ENCODE measurements at regions not wholly inside any gene's neighbourhood (a gene's known extent, or its start where the extent isn't known, plus 50 kb on each side); places are given as distances from the start of the nearest gene placed in this dataset.

DNA sequence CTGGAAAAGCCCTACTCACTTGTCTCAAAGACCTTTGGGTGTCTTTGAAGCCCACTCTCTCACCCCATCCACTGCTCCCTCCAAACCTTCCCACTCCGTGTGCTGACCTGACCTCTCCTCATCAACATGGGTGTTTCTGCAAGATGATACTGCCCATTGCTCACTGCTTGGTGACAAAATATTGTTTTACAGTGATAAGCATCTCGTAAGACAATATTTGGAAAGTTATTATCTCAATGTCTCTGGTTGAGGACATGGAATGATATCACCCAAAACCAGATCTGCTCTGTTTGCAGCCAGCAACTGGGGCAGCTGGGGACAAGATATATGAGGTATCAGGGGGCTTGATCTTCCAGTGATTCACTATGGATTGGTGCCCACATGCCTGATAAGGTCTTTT lies 195.8 kb downstream of the SALL1 start:
- DNase-seq (ENCODE audit: low read depth): no peak

GRCh38 chr16:50954469-50954868 lies 196.6 kb downstream of the SALL1 start:
- DNase-seq (ENCODE audit: low read depth): no peak

DNA sequence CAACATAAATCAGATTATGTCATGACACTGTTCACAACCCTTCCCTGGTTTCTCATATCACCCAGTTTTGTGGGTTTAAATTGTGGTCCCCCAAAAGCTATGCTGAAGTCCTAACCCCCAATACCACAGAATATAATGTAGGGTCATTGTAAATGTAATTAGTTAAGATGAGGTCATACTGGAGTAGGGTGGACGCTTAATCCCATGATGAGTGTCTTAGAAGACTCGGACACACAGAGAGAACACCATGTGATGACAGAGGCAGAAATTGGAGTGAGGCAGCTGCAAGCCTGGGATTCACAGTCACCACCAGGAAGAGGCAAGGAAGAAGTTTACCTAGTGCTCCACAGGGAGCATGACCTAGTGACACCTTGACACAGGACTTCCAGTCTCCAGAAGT lies 197.8 kb downstream of the SALL1 start:
- DNase-seq (ENCODE audit: low read depth): no peak

DNA sequence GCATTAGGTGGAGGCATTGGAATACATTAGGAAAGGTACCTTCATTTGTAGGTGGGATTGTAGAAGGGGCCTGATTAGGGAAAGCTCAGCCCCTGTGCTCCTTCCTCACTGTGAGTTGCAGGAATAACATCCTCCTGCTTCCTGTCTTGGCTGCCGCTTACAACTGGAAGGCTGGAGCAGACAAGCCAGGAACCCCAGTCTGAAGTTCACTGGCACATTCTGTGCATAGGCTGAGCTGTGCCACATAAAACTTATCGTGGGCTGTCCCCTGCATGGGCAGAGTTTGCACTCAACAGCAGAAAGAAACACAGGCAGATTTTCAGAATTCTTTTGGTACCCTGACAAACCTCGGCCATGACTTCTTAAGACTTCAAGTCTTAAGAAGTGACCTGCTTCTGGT lies 200.1 kb downstream of the SALL1 start:
- DNase-seq (ENCODE audit: low read depth): no peak

GRCh38 chr16:50948268-50948930 lies 202.7 kb downstream of the SALL1 start:
- no peak for DNase-seq (ENCODE audit: low read depth)

GRCh38 chr16:50947826-50948225 lies 203.2 kb downstream of the SALL1 start:
- DNase-seq (ENCODE audit: low read depth): no peak

GRCh38 chr16:50946606-50947005 lies 204.5 kb downstream of the SALL1 start:
- no peak for DNase-seq (ENCODE audit: low read depth)

DNA sequence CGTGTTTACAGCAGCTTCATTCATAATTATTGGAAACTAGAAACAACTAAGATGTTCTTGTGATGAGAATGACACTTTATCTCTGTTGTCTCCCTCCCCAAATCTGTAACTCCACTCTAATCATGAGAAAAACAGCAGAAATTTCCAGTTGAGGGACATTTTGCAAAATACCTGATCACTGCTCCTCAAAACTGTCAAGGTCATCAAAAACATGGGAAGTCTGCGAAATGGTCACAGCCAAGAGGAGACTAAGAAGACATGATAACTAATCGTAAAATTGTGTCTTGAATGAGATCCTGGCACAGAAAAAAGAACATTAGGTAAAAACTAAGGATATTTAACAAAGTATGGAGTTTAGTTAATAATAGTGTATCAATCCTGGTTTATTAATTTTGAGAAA lies 204.2 kb downstream of the CYLD start:
- DNase-seq (ENCODE audit: low read depth): no peak

DNA sequence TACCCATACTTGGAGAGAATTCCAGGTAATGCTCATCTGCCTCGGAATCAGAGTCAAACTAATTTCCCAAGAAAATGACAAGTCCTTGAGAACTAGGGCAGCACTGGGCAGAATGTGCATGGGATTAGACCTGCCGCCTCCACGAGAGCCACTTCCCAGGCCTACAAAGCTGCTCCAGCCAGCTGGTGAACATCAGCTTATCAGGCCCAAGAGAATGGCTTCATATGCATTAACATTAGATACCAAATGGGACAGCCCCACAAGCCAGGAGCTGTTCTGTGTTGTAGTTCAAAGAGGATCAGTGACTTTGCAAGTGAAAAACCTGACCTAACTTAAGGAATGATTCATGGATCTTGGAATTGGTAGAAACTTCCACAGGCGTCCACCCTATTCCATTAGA lies 203.3 kb downstream of the CYLD start:
- no peak for DNase-seq (ENCODE audit: low read depth)

DNA sequence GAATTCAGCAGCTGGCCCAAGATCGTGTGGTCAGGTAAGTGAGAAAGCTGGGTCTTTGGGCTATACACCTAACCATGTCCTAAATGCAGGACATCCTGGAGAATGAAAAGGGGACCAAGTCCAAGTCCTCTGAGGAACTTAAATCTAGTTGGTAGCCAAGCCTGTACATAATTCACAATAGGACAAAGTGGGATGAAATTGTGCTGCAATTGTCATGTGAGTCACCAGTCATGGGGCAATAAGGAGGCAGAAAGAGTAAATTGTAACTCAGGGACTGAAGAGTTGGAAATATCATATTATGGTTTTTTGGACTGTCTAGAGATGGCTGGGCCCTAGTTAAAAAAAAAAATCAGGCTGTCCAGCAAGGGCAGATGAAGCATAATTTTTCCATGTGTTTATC lies 202.6 kb downstream of the CYLD start:
- DNase-seq (ENCODE audit: low read depth): no peak

DNA sequence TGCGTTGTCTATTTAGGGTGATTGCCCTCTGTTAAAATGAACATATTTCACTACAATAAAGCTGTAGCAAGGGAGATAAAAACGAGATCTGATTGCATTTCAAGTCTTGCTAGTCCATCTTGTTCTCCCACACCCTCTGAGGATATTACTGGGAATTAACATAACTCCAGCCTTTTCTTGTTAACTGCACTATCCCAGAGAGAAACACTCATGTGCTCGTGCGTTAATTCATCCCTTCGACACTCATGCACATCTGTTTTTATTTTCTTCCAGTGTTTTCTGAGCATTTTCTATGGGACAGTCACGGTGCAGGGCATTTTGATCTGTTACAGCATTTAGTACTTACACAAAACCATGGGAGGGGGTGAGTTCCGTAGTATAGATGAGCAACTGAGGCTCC lies 202.1 kb downstream of the CYLD start:
- no peak for DNase-seq (ENCODE audit: low read depth)

- DNase-seq (ENCODE audit: low read depth): no peak
Measured at GRCh38 chr16:50942143-50942542, 200.3 kb downstream of the CYLD start.

- no peak for DNase-seq (ENCODE audit: low read depth)
Measured at GRCh38 chr16:50941681-50942080, 199.8 kb downstream of the CYLD start.

GRCh38 chr16:50940275-50940854 lies 198.5 kb downstream of the CYLD start:
- no peak for DNase-seq (ENCODE audit: low read depth)

DNA sequence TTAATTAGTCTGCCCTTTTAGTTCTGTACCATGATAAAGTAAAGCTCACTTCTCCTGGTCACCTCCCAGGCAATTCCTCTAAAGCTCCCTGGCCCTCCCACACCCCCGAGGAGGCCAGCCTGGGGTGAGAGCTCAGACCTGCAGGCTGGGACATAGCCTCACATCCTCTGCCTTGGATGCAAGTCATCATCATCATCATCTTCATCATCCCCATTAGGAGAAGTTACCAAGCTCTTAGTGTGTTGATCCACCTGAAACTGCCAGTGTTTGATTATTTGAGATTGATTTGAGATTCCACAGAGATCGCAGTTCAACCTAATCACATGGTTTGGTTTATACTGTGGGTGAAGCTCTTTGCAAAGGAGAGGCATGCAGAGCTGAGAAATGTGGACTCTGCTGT lies 197.5 kb downstream of the CYLD start:
- DNase-seq (ENCODE audit: low read depth): no peak

DNA sequence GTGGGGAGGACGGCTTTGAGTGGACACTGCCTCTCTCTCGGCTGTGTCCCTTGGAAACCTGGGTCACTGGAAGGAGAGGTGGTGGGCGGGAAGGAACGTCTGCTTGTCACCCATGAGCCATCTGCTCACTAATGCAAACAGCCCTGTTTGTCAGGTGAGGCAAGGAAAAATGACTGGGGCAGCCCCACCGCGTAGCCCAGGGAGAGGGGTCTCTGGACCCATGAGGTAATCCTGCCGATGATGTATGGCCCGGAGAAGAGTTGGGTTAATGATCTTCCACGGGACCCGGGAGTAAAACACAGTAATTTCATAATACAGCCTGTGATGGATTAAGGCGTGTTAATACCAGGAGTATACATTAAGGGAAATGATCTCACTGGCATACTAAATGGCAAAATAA lies 197.0 kb downstream of the CYLD start:
- DNase-seq (ENCODE audit: low read depth): no peak

GRCh38 chr16:50933262-50933661 lies 191.4 kb downstream of the CYLD start:
- no peak for DNase-seq (ENCODE audit: low read depth)

- no peak for DNase-seq (ENCODE audit: low read depth)
Measured at GRCh38 chr16:50932348-50932935, 190.6 kb downstream of the CYLD start.

- no peak for DNase-seq (ENCODE audit: low read depth)
Measured at GRCh38 chr16:50928065-50928464, 186.2 kb downstream of the CYLD start.

DNA sequence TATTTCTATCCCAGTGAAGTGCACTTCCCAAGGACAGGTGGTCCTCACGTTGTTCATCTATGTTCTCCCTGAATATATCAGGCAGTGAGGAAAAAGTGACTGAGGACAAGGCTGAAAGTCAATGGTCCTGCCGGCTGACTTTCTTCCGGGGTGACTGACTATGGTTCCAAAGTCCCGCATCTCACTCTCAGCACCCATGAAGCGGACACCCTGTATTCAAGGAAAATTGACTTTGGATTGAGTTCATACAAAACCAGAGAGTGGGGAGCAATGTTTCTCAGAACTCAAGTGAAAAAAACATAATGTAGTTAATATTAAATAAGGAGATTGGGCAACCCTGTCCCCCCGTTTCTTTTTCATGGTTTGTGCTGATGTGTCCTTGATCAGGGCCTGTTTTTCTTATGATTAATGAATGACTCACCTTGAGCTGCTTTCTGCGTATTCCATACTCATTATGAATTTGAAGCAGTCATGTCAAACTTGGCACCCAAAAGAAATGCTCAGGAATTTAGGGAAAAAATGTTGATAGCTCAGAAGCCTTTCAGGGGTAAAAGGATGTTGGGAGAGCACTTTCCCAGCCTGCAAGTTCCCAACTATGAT lies 184.0 kb downstream of the CYLD start:
- DNase-seq (ENCODE audit: low read depth): no peak

- DNase-seq (ENCODE audit: low read depth): no peak
Measured at GRCh38 chr16:50924759-50925545, 183.1 kb downstream of the CYLD start.

DNA sequence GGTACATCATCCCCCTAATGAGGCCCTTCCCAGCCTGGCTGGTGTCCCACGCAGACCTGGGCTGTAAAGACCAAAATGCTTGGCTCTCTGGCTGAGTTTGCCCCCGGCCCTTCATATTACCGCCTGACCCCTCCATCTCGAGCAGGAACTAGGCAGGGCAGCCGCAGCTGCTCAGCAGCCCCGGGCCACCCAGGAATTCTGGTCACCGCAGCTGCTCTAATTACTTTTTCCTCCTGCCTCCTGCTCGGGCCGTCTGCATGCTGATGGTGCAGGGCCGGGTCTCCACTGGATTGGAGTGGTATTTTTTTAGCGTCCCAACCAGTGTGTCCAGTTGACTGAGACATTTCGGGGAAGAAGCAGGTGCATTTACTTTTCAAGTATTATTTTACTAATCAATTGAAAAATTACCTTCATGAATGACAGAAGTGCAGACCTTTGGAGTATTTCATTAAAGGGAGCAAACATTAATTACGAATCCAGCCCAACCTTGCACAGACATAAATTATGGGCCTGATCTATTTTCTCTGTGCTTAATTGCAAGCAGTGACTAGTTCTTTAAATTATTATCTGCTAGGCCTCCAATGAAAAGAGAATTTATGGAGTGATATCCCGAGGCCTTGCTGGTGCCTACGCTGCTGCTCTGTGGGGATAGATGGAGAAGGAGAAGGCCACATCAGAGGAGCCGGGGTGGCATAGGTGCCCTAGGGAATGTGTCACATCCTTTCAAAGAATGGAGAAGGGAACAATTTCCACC lies 176.2 kb downstream of the CYLD start:
- DNase-seq (ENCODE audit: low read depth): no peak
